Keratinocyte (primary cell): ENCODE measurements at regions not wholly inside any gene's neighbourhood (a gene's known extent, or its start where the extent isn't known, plus 50 kb on each side); places are given as distances from the start of the nearest gene placed in this dataset.

ENCODE experiments used
- DNase-seq: peaks from one replicate; pipeline ENCODE4 v3.0.0-alpha.2; 2011; ENCODE audit warnings: low read depth, missing footprints, low spot score
- FAIRE-seq: peaks from 2 replicates; lab custom pipeline; 2011; peaks lifted over from hg19 to GRCh38; lab: Jason Lieb, UNC
- H2AFZ ChIP-seq: 2 replicates; pipeline ENCODE4 v1.6.0; 2012; ENCODE audit warnings: low read length, control low read depth, inconsistent platforms; ENCODE audit not compliant: control insufficient read depth
- H3K27ac ChIP-seq: 2 replicates; pipeline ENCODE4 v1.5.1; 2011; ENCODE audit warnings: low read length; ENCODE audit not compliant: control insufficient read depth, insufficient read depth
- H3K27me3 ChIP-seq: 3 replicates; pipeline ENCODE4 v1.6.0; 2011; ENCODE audit warnings: low read length; ENCODE audit not compliant: control insufficient read depth, insufficient read depth; ENCODE audit errors: extremely low read depth
- H3K36me3 ChIP-seq, 2 experiments: 2 replicates in 1 of 2; 3 replicates in 1 of 2; pipeline ENCODE4 v1.5.1; 2011; ENCODE audit warnings: low read length in 2 of 2, mild to moderate bottlenecking in 1 of 2; ENCODE audit not compliant: control insufficient read depth in 2 of 2, insufficient read depth in 2 of 2; ENCODE audit errors: extremely low read depth in 1 of 2
- H3K4me1 ChIP-seq: 3 replicates; pipeline ENCODE4 v1.5.1; 2011; ENCODE audit warnings: low read length; ENCODE audit not compliant: control insufficient read depth, insufficient read depth; ENCODE audit errors: extremely low read depth
- H3K4me2 ChIP-seq: 3 replicates; pipeline ENCODE4 v1.6.0; 2011; ENCODE audit warnings: low read depth, low read length; ENCODE audit not compliant: control insufficient read depth, insufficient read depth; ENCODE audit errors: extremely low read depth
- H3K4me3 ChIP-seq, 3 experiments: fragments of 200-600 bp in 1 of 3; sonication (generic) in 1 of 3; 2 replicates in 2 of 3; 3 replicates in 1 of 3; pipeline ENCODE4 v1.5.1; 2011 to 2016; ENCODE audit warnings: low read length in 3 of 3, mild to moderate bottlenecking in 3 of 3, control low read depth in 2 of 3, inconsistent platforms in 1 of 3, low read depth in 1 of 3, mixed read lengths in 1 of 3, mixed run types in 1 of 3, moderate library complexity in 1 of 3; ENCODE audit not compliant: control insufficient read depth in 2 of 3, insufficient read depth in 2 of 3; ENCODE audit errors: extremely low read depth in 1 of 3
- H3K79me2 ChIP-seq: 2 replicates; pipeline ENCODE4 v1.6.0; 2012; ENCODE audit warnings: low read length; ENCODE audit not compliant: control insufficient read depth, insufficient read depth
- H3K9ac ChIP-seq: 3 replicates; pipeline ENCODE4 v1.6.0; 2011; ENCODE audit warnings: low read length; ENCODE audit not compliant: control insufficient read depth, insufficient read depth; ENCODE audit errors: extremely low read depth
- H3K9me1 ChIP-seq: 3 replicates; pipeline ENCODE4 v1.6.0; 2011; ENCODE audit warnings: low read length; ENCODE audit not compliant: control insufficient read depth, insufficient read depth; ENCODE audit errors: extremely low read depth
- H3K9me3 ChIP-seq: 2 replicates; pipeline ENCODE4 v1.5.1; 2012; ENCODE audit warnings: low read depth, low read length; ENCODE audit not compliant: control insufficient read depth
- H4K20me1 ChIP-seq: 3 replicates; pipeline ENCODE4 v1.6.0; 2011; ENCODE audit warnings: low read length; ENCODE audit not compliant: control insufficient read depth, insufficient read depth; ENCODE audit errors: extremely low read depth
- EZH2 ChIP-seq: IDR thresholded peaks from one replicate; pipeline ENCODE4 v1.6.1; 2012; ENCODE audit warnings: inconsistent platforms, mild to moderate bottlenecking, low read length, moderate library complexity
- dilution Hi-C: fragments of 300-500 bp; cut with MboI; formaldehyde crosslinking; loops from one replicate; pipeline ENCODE4 v1.7.0; 2020; ENCODE audit warnings: low sequenced_read_pairs; ENCODE audit not compliant: extremely low pct_ligation_motif_present
- TF ChIP-seq, protein P1 (sequence below), 3 experiments: IDR thresholded peaks in 1 of 3; conservative IDR thresholded peaks in 1 of 3; optimal IDR thresholded peaks in 1 of 3; 2 replicates in 2 of 3; 3 replicates in 1 of 3; pipeline versions ENCODE3 to v1.5.1; 2011; ENCODE audit warnings: low read length in 3 of 3, mild to moderate bottlenecking in 3 of 3, moderate library complexity in 2 of 3, control low read depth in 1 of 3, inconsistent platforms in 1 of 3; ENCODE audit not compliant: insufficient read depth in 2 of 3; ENCODE audit errors: extremely low read depth in 1 of 3

DNA sequence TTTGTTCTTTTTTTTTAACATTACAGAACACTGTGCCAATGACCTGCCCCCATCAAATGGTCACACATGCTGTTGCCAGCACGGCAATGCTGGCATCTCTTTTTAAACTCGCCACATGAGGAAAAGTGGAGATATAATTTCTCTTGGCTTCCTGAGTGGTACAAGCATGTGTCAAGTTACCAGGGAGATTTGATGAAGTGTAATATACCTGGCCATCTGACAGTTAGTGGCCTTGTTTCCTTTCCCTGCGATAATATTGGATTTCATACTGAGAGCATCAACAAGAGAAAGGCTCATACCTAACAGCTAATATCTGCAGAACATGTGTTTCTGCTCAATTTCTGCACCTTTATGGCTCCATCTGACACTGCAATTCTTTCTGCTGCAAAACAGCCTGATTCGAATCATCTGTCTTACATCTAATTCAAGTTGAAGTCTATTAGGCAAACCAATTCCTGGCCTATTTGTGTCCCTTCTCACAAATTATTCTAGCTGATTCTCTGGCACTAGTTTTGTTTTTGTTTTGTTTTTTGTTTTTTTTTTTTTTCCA, 519.5 kb downstream of the PREX1 start:
- no peaks in the 10 kb centered on the region for H3K36me3 ChIP-seq
- no peaks in the 10 kb centered on the region for H3K79me2 ChIP-seq
- DNase-seq: no peak
- H3K4me1 ChIP-seq: peaks cover 5% of the 10 kb centered on the region
- no peaks in the 10 kb centered on the region for H4K20me1 ChIP-seq
- H3K27ac ChIP-seq: no peak overlapping the region
- no peak overlapping the region for H3K4me3 ChIP-seq
- FAIRE-seq: no peak
- TF ChIP-seq EZH2: no peak
- TF ChIP-seq, protein P1, sequence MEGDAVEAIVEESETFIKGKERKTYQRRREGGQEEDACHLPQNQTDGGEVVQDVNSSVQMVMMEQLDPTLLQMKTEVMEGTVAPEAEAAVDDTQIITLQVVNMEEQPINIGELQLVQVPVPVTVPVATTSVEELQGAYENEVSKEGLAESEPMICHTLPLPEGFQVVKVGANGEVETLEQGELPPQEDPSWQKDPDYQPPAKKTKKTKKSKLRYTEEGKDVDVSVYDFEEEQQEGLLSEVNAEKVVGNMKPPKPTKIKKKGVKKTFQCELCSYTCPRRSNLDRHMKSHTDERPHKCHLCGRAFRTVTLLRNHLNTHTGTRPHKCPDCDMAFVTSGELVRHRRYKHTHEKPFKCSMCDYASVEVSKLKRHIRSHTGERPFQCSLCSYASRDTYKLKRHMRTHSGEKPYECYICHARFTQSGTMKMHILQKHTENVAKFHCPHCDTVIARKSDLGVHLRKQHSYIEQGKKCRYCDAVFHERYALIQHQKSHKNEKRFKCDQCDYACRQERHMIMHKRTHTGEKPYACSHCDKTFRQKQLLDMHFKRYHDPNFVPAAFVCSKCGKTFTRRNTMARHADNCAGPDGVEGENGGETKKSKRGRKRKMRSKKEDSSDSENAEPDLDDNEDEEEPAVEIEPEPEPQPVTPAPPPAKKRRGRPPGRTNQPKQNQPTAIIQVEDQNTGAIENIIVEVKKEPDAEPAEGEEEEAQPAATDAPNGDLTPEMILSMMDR (optimal IDR thresholded peaks at IDR 0.05 in 1 of 3, IDR thresholded peaks at IDR 0.05 in 1 of 3, conservative IDR thresholded peaks at IDR 0.05 in 1 of 3; ENCODE audit: extremely low read depth in 1 of 3, insufficient read depth in 2 of 3, low read length in 3 of 3): no peak
- H3K9ac ChIP-seq: no peak overlapping the region
- no peaks in the 10 kb centered on the region for H3K9me1 ChIP-seq
- no peaks in the 10 kb centered on the region for H3K9me3 ChIP-seq
- peaks cover 21% of the 10 kb centered on the region for H3K27me3 ChIP-seq
- no peak overlapping the region for H3K4me2 ChIP-seq
- no peak overlapping the region for H2AFZ ChIP-seq
- dilution Hi-C loops: no loop called here

DNA sequence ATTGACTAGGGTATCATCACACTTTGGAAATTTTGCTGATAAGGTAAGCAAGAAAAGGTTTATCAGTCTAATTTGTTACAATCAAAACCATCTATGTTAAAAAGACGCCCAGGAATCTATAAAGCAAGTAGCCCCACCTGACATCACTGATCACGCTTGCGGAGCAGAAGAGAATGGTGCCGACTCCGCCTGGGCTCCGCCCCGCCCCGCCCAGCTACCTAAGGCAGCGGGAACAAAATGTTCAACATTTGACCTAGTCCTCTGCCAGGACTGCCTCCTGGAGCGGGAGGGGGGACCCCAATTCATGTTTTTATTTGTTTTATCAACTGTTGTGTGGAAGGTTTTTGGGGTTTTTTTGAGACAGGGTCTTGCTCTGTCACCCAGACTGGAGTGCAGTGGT, 520.5 kb downstream of the PREX1 start:
- no peak overlapping the region for H3K4me2 ChIP-seq
- no peaks in the 10 kb centered on the region for H3K36me3 ChIP-seq
- no peak overlapping the region for H2AFZ ChIP-seq
- H3K4me3 ChIP-seq: no peak overlapping the region
- H3K9ac ChIP-seq: no peak overlapping the region
- H4K20me1 ChIP-seq: no peaks in the 10 kb centered on the region
- H3K27me3 ChIP-seq: peaks cover 21% of the 10 kb centered on the region
- no peaks in the 10 kb centered on the region for H3K9me1 ChIP-seq
- TF ChIP-seq EZH2: no peak
- TF ChIP-seq, protein P1 (optimal IDR thresholded peaks at IDR 0.05 in 1 of 3, IDR thresholded peaks at IDR 0.05 in 1 of 3, conservative IDR thresholded peaks at IDR 0.05 in 1 of 3; ENCODE audit: extremely low read depth in 1 of 3, insufficient read depth in 2 of 3, low read length in 3 of 3): no peak
- dilution Hi-C loops: no loop called here
- H3K79me2 ChIP-seq: no peaks in the 10 kb centered on the region
- no peak for FAIRE-seq
- peaks cover 5% of the 10 kb centered on the region for H3K4me1 ChIP-seq
- no peak for DNase-seq
- H3K9me3 ChIP-seq: no peaks in the 10 kb centered on the region
- H3K27ac ChIP-seq: no peak overlapping the region
